Chondrocyte (in vitro differentiated cells): ENCODE measurements at regions not wholly inside any gene's neighbourhood (a gene's known extent, or its start where the extent isn't known, plus 50 kb on each side); places are given as distances from the start of the nearest gene placed in this dataset.
"Not testable (repeated sequence)": the region's sequence is repeated elsewhere in the genome, so short reads cannot be mapped to it uniquely, and the experiment has no call there.

Experiments
- DNase-seq: peaks from one replicate; pipeline ENCODE4 v3.0.0; 2021; ENCODE audit warnings: mixed read lengths, low spot score
- H3K27ac Mint-ChIP-seq: one replicate; pipeline ENCODE4 v1.8.0; 2021; ENCODE audit warnings: mild to moderate bottlenecking, moderate library complexity, mixed read lengths; ENCODE audit not compliant: unreplicated experiment
- H3K27me3 Mint-ChIP-seq: 2 replicates; pipeline ENCODE4 v1.8.0; 2021; ENCODE audit warnings: low read depth, mixed read lengths
- H3K36me3 Mint-ChIP-seq: 2 replicates; pipeline ENCODE4 v1.8.0; 2021; ENCODE audit warnings: low read depth, mixed read lengths
- H3K4me1 Mint-ChIP-seq: 2 replicates; pipeline ENCODE4 v1.8.0; 2021; ENCODE audit warnings: low read depth, mild to moderate bottlenecking, mixed read lengths
- H3K4me3 Mint-ChIP-seq: one replicate; pipeline ENCODE4 v1.8.0; 2021; ENCODE audit warnings: mild to moderate bottlenecking, moderate library complexity, mixed read lengths; ENCODE audit not compliant: unreplicated experiment
- H3K9me3 Mint-ChIP-seq: 2 replicates; pipeline ENCODE4 v1.8.0; 2021; ENCODE audit warnings: low read depth, mixed read lengths
- CTCF ChIP-seq: fragments of 200-600 bp; sonication (generic); IDR thresholded peaks from 2 replicates; pipeline ENCODE4 v1.5.0; 2021; ENCODE audit warnings: antibody characterized with exemption, mild to moderate bottlenecking, moderate library complexity

GRCh38 chr1:25117233-25117823 lies 115.0 kb downstream of the SYF2 start:
- Mint-ChIP-seq H3K36me3 (no peaks in the 10 kb centered on the region), H3K4me1 (peaks cover 4% of the 10 kb centered on the region), H3K27ac (no peak overlapping the region), H3K27me3 (peaks cover 23% of the 10 kb centered on the region), H3K4me3 (no peak overlapping the region), H3K9me3 (peaks cover 9% of the 10 kb centered on the region)
- no peak for DNase-seq
- peak; percentile 38 for TF ChIP-seq CTCF

- Mint-ChIP-seq H3K36me3 (no peaks in the 10 kb centered on the region), H3K27me3 (peaks cover 26% of the 10 kb centered on the region), H3K4me1 (peaks cover 4% of the 10 kb centered on the region), H3K9me3 (peaks cover 9% of the 10 kb centered on the region), H3K4me3 (no peak overlapping the region), H3K27ac (no peak overlapping the region)
- no peak for DNase-seq
- TF ChIP-seq CTCF = no peak
These were observed 115.5 kb downstream of the SYF2 start for GRCh38 chr1:25116832-25117231.

- not testable (repeated sequence) for H3K4me3 Mint-ChIP-seq, DNase-seq, H3K4me1 Mint-ChIP-seq, H3K36me3 Mint-ChIP-seq, H3K9me3 Mint-ChIP-seq, H3K27ac Mint-ChIP-seq
- H3K27me3 Mint-ChIP-seq = peaks cover 26% of the 10 kb centered on the region
These were observed 116.2 kb downstream of the SYF2 start for GRCh38 chr1:25116117-25116516.

GRCh38 chr1:25113731-25114130 lies 118.6 kb downstream of the SYF2 start:
- no peak for DNase-seq
- no peak overlapping the region for H3K27ac Mint-ChIP-seq
- peaks cover 3% of the 10 kb centered on the region for H3K36me3 Mint-ChIP-seq
- H3K4me1 Mint-ChIP-seq = peaks cover 4% of the 10 kb centered on the region
- H3K9me3 Mint-ChIP-seq = peaks cover 17% of the 10 kb centered on the region
- no peak for TF ChIP-seq CTCF
- H3K27me3 Mint-ChIP-seq = peaks cover 26% of the 10 kb centered on the region
- H3K4me3 Mint-ChIP-seq = no peak overlapping the region

GRCh38 chr1:25113086-25113485 lies 119.2 kb downstream of the SYF2 start:
- no peak for TF ChIP-seq CTCF
- Mint-ChIP-seq H3K27me3 (peaks cover 26% of the 10 kb centered on the region), H3K9me3 (peaks cover 17% of the 10 kb centered on the region), H3K4me1 (peaks cover 4% of the 10 kb centered on the region), H3K36me3 (peaks cover 3% of the 10 kb centered on the region), H3K27ac (peak overlapping the region; percentile 25), H3K4me3 (no peak overlapping the region)
- no peak for DNase-seq

- peaks cover 26% of the 10 kb centered on the region for H3K27me3 Mint-ChIP-seq
- no peak overlapping the region for H3K4me3 Mint-ChIP-seq
These were observed 119.9 kb downstream of the SYF2 start for GRCh38 chr1:25112400-25112799.

More at GRCh38 chr1:25112400-25112799, 119.9 kb downstream of the SYF2 start:
- DNase-seq = no peak
- no peak overlapping the region for H3K27ac Mint-ChIP-seq
- H3K9me3 Mint-ChIP-seq = peaks cover 12% of the 10 kb centered on the region
- no peak for TF ChIP-seq CTCF
- peaks cover 4% of the 10 kb centered on the region for H3K4me1 Mint-ChIP-seq
- H3K36me3 Mint-ChIP-seq = peaks cover 3% of the 10 kb centered on the region
